RPMI8226 (cell line): ENCODE measurements at regions not wholly inside any gene's neighbourhood (a gene's known extent, or its start where the extent isn't known, plus 50 kb on each side); places are given as distances from the start of the nearest gene placed in this dataset.

ENCODE experiments used
- DNase-seq: peaks from one replicate; pipeline ENCODE4 v3.0.0-alpha.2; 2015

GRCh38 chr6:6844530-6844929, 256.0 kb downstream of the LY86 start:
- no peak for DNase-seq

GRCh38 chr6:6845603-6846002, 257.1 kb downstream of the LY86 start:
- DNase-seq, result no peak

GRCh38 chr6:6847591-6847990, 259.1 kb downstream of the LY86 start:
- DNase-seq, result no peak

GRCh38 chr6:6851059-6851948, 256.5 kb upstream of the RREB1 start:
- no peak for DNase-seq

- DNase-seq, result no peak
Observed at GRCh38 chr6:6851949-6852261, 255.9 kb upstream of the RREB1 start.

- DNase-seq, result peak; percentile 68
Observed at GRCh38 chr6:6856538-6857523, 250.9 kb upstream of the RREB1 start.

GRCh38 chr6:6857528-6857927, 250.2 kb upstream of the RREB1 start:
- no peak for DNase-seq

GRCh38 chr6:6858533-6858982, 249.2 kb upstream of the RREB1 start:
- DNase-seq, result peak; percentile 32

- DNase-seq, result no peak
Observed at GRCh38 chr6:6859105-6859504, 248.7 kb upstream of the RREB1 start.

GRCh38 chr6:6859722-6860121, 248.0 kb upstream of the RREB1 start:
- DNase-seq, result no peak

GRCh38 chr6:6860863-6861262, 246.9 kb upstream of the RREB1 start:
- no peak for DNase-seq

GRCh38 chr6:6861351-6861894, 246.3 kb upstream of the RREB1 start:
- DNase-seq, result no peak

- no peak for DNase-seq
Observed at GRCh38 chr6:6861995-6862394, 245.8 kb upstream of the RREB1 start.

- DNase-seq, result no peak
Observed at GRCh38 chr6:6863970-6864639, 243.7 kb upstream of the RREB1 start.

- DNase-seq, result no peak
Observed at GRCh38 chr6:6865611-6866010, 242.2 kb upstream of the RREB1 start.

GRCh38 chr6:6866656-6867403, 240.9 kb upstream of the RREB1 start:
- DNase-seq, result no peak

GRCh38 chr6:6867404-6867799, 240.4 kb upstream of the RREB1 start:
- no peak for DNase-seq

- no peak for DNase-seq
Observed at GRCh38 chr6:6869094-6869493, 238.7 kb upstream of the RREB1 start.

- no peak for DNase-seq
Observed at GRCh38 chr6:6870921-6871320, 236.8 kb upstream of the RREB1 start.

GRCh38 chr6:6872459-6873344, 235.1 kb upstream of the RREB1 start:
- DNase-seq, result no peak

- no peak for DNase-seq
Observed at GRCh38 chr6:6873778-6874177, 234.0 kb upstream of the RREB1 start.
